B cell (primary cell): ENCODE measurements at regions not wholly inside any gene's neighbourhood (a gene's known extent, or its start where the extent isn't known, plus 50 kb on each side); places are given as distances from the start of the nearest gene placed in this dataset.

Experiments used
- ATAC-seq: fragments of 200-7000 bp; cut with Tn5 transposase; one replicate; pipeline ENCODE4 v1.10.0; 2021; ENCODE audit warnings: low read depth, mild to moderate bottlenecking, moderate number of reproducible peaks, moderate library complexity
- CTCF ChIA-PET: fragments of 350-600 bp; sonication (Branson Sonifier 250); formaldehyde crosslinking; loops from one replicate; lab custom pipeline; 2021; ENCODE audit warnings: antibody characterized with exemption, inconsistent platforms; lab: Charles Lee
- POLR2A ChIA-PET: fragments of 350-600 bp; sonication (Branson Sonifier 250); formaldehyde crosslinking; loops from one replicate; lab custom pipeline; 2021; ENCODE audit warnings: antibody characterized with exemption; lab: Charles Lee
- DNase-seq: peaks from one replicate; pipeline ENCODE4 v3.0.0; 2013
- H2AFZ ChIP-seq: 2 replicates; pipeline ENCODE4 v1.6.1; 2012; ENCODE audit warnings: mild to moderate bottlenecking, low read depth, low read length; ENCODE audit not compliant: insufficient read depth, poor library complexity, severe bottlenecking
- H3K27ac ChIP-seq, 2 donors: 1 replicate in 1 of 2; 2 replicates in 1 of 2; pipeline ENCODE4 v1.5.1; 2012 to 2013; ENCODE audit warnings: low read length in 2 of 2, mild to moderate bottlenecking in 2 of 2, moderate library complexity in 1 of 2
- H3K27me3 ChIP-seq, 4 experiments: fragments of 200-600 bp in 1 of 4; sonication (generic) in 1 of 4; replicated peaks in 1 of 4; 1 replicate in 2 of 4; 2 replicates in 2 of 4; pipeline versions ENCODE4 v1.6.1 to v1.7.0; 2013 to 2016; ENCODE audit warnings: low read length in 3 of 4, mild to moderate bottlenecking in 2 of 4, mixed read lengths in 1 of 4, moderate library complexity in 1 of 4; ENCODE audit not compliant: insufficient read depth in 4 of 4, control insufficient read depth in 3 of 4; ENCODE audit errors: control extremely low read depth in 1 of 4
- H3K36me3 ChIP-seq, 2 experiments: replicated peaks in 1 of 2; 1 replicate in 1 of 2; 2 replicates in 1 of 2; pipeline versions ENCODE4 v1.6.1 to v1.7.1; 2013; ENCODE audit warnings: low read length in 1 of 2; ENCODE audit not compliant: insufficient read depth in 2 of 2, control insufficient read depth in 1 of 2; ENCODE audit errors: control extremely low read depth in 1 of 2, extremely low read depth in 1 of 2
- H3K4me1 ChIP-seq, 2 donors: fragments of 200-600 bp in 1 of 2; sonication (generic) in 1 of 2; 1 replicate in 1 of 2; 2 replicates in 1 of 2; pipeline versions ENCODE4 v1.5.1 to v1.6.1; 2013 to 2017; ENCODE audit warnings: low read length in 2 of 2; ENCODE audit not compliant: control insufficient read depth in 2 of 2, insufficient read depth in 2 of 2
- H3K4me2 ChIP-seq: replicated peaks from 2 replicates; pipeline ENCODE3; 2012; ENCODE audit warnings: mild to moderate bottlenecking, low read depth, low read length; ENCODE audit not compliant: poor library complexity, severe bottlenecking
- H3K4me3 ChIP-seq, 5 experiments: fragments of 200-600 bp in 1 of 5; sonication (generic) in 1 of 5; 1 replicate in 3 of 5; 2 replicates in 2 of 5; pipeline versions ENCODE4 v1.5.1 to v1.7.0; 2011 to 2016; ENCODE audit warnings: low read length in 4 of 5, mild to moderate bottlenecking in 4 of 5, low read depth in 2 of 5, control low read depth in 1 of 5, moderate library complexity in 1 of 5; ENCODE audit not compliant: insufficient read depth in 1 of 5; ENCODE audit errors: control extremely low read depth in 1 of 5, extremely low read depth in 1 of 5
- H3K79me2 ChIP-seq: fragments of 200-600 bp; sonication (generic); one replicate; pipeline ENCODE4 v1.6.0; 2016; ENCODE audit warnings: low read length; ENCODE audit not compliant: control insufficient read depth, insufficient read depth
- H3K9ac ChIP-seq: fragments of 200-600 bp; sonication (generic); 2 replicates; pipeline ENCODE4 v1.6.1; 2017; ENCODE audit warnings: mild to moderate bottlenecking, low read length, moderate library complexity
- H3K9me3 ChIP-seq, 3 donors: one replicate each; pipeline versions ENCODE4 v1.6.1 to v1.7.1; 2013; ENCODE audit warnings: low read length in 2 of 3; ENCODE audit not compliant: control insufficient read depth in 2 of 3, insufficient read depth in 1 of 3; ENCODE audit errors: control extremely low read depth in 1 of 3
- H4K20me1 ChIP-seq: 2 replicates; pipeline ENCODE4 v1.6.0; 2012; ENCODE audit warnings: mild to moderate bottlenecking, low read length; ENCODE audit not compliant: insufficient read depth, control insufficient read depth, poor library complexity, severe bottlenecking
- H3K27ac Mint-ChIP-seq: one replicate; pipeline ENCODE4 v1.8.0; 2021; ENCODE audit warnings: mixed read lengths
- H3K27me3 Mint-ChIP-seq: one replicate; pipeline ENCODE4 v1.8.0; 2021; ENCODE audit warnings: mixed read lengths
- H3K4me1 Mint-ChIP-seq: one replicate; pipeline ENCODE4 v1.8.0; 2021; ENCODE audit warnings: mixed read lengths
- H3K4me3 Mint-ChIP-seq: one replicate; pipeline ENCODE4 v1.8.0; 2021; ENCODE audit warnings: mixed read lengths
- H3K9me3 Mint-ChIP-seq: one replicate; pipeline ENCODE4 v1.8.0; 2022; ENCODE audit warnings: mixed read lengths; ENCODE audit not compliant: insufficient read depth
- CTCF ChIP-seq: fragments of 200-600 bp; IDR thresholded peaks from one replicate; pipeline ENCODE4 v1.8.0; 2022; ENCODE audit warnings: antibody characterized with exemption, mild to moderate bottlenecking
- EZH2 ChIP-seq: IDR thresholded peaks from 2 replicates; pipeline ENCODE4 v1.6.1; 2012; ENCODE audit warnings: borderline replicate concordance, low read depth, mild to moderate bottlenecking, moderate library complexity, low read length; ENCODE audit not compliant: insufficient read depth, poor library complexity, severe bottlenecking
- WGBS: methylation state at CpG from one replicate; pipeline ENCODE4 v1.1.5; 2013; ENCODE audit warnings: missing lambda C conversion rate; ENCODE audit not compliant: insufficient coverage; 5-methylcytosine and 5-hydroxymethylcytosine counted together
- intact Hi-C: fragments of 100-400 bp; cut with micrococcal nuclease; formaldehyde crosslinking; loops from one replicate; pipeline ENCODE4 v1.10.0; 2022

- Mint-ChIP-seq H3K4me1 (no peaks in the 10 kb centered on the region), H3K4me3 (no peak overlapping the region), H3K27me3 (no peaks in the 10 kb centered on the region), H3K9me3 (peaks cover 3% of the 10 kb centered on the region), H3K27ac (no peak overlapping the region)
- ChIA-PET POLR2A (no interaction called here), CTCF (no interaction called here)
- H2AFZ ChIP-seq, result no peak overlapping the region
- ATAC-seq (no peak), DNase-seq (no peak)
- WGBS, result 100% methylated on average over 1 of the region's 4 CpGs
- no peak overlapping the region for H3K4me3 ChIP-seq
- no peak overlapping the region for H3K9ac ChIP-seq
- TF ChIP-seq CTCF, result no peak
- no peak for TF ChIP-seq EZH2
- H3K4me2 ChIP-seq, result no peak overlapping the region
- intact Hi-C loops, result no loop called here
- peaks cover 0 to 4% (median 0%) of the 10 kb centered on the region in 3 donors for H3K9me3 ChIP-seq
- H4K20me1 ChIP-seq, result no peaks in the 10 kb centered on the region
- H3K27ac ChIP-seq, result no peak overlapping the region
- H3K4me1 ChIP-seq, result no peaks in the 10 kb centered on the region
- H3K79me2 ChIP-seq, result no peaks in the 10 kb centered on the region
- H3K36me3 ChIP-seq, result no peaks in the 10 kb centered on the region
- peaks cover 0 to 3% (median 0%) of the 10 kb centered on the region in 4 experiments for H3K27me3 ChIP-seq
Measured at GRCh38 chr5:175246889-175247520, 197.0 kb downstream of the DRD1 start.

DNA sequence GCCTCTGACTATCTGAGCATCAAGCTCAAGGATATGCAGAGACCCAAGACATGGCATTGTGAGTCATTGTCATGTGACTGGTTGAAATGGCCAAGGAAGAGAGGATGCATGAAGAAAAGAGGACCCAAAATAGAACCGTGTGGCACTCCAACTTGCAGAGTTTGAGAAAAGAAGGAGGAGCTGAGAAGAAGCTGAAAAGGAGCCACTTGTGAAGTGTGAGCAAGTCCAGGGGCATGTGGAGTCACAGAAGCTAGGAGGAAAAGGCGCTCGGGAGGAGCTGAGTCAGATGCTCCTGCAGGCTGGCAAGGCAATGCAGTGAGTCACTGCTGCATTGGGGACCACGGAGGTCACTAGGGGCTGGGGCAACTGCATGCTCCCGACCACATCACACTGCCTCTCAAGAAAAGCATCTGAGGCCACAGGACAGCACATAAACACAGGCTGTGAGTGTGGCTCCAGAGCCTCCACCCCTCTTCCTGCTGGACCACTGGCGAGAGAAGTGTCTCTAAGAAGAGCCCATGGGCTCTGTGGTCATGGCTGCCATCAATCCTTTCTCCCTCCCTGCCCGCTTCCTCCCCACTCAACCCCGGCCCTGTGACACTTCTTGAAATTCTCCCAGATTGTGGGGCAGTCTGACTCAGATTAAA, 197.6 kb downstream of the DRD1 start:
- ATAC-seq (no peak), DNase-seq (no peak)
- ChIA-PET POLR2A (no interaction called here), CTCF (no interaction called here)
- 69% methylated on average over 6 of the region's 8 CpGs for WGBS
- H3K27me3 ChIP-seq, result peaks cover 0 to 3% (median 0%) of the 10 kb centered on the region in 4 experiments
- TF ChIP-seq EZH2 (no peak), CTCF (no peak)
- Mint-ChIP-seq H3K9me3 (peaks cover 3% of the 10 kb centered on the region), H3K27ac (no peak overlapping the region), H3K4me1 (no peaks in the 10 kb centered on the region), H3K27me3 (no peaks in the 10 kb centered on the region), H3K4me3 (no peak overlapping the region)
- no peak overlapping the region for H3K4me2 ChIP-seq
- no peaks in the 10 kb centered on the region for H3K36me3 ChIP-seq
- no peak overlapping the region for H2AFZ ChIP-seq
- no peak overlapping the region for H3K9ac ChIP-seq
- H3K9me3 ChIP-seq, result peaks cover 0 to 4% (median 0%) of the 10 kb centered on the region in 3 donors
- intact Hi-C loops, result no loop called here
- H3K79me2 ChIP-seq, result no peaks in the 10 kb centered on the region
- no peaks in the 10 kb centered on the region for H3K4me1 ChIP-seq
- no peaks in the 10 kb centered on the region for H4K20me1 ChIP-seq
- H3K4me3 ChIP-seq, result no peak overlapping the region
- H3K27ac ChIP-seq, result no peak overlapping the region
